Progenitor cell of endocrine pancreas (in vitro differentiated cells): ENCODE measurements at regions not wholly inside any gene's neighbourhood (a gene's known extent, or its start where the extent isn't known, plus 50 kb on each side); places are given as distances from the start of the nearest gene placed in this dataset.
A peak's percentile ranks its signal among the peaks of the same experiment; 100 is the strongest.

Experiments used
- DNase-seq: peaks from one replicate; pipeline ENCODE4 v3.0.0; 2021; ENCODE audit warnings: low spot score; ENCODE audit not compliant: unreplicated experiment
- H3K27ac Mint-ChIP-seq: 2 replicates; pipeline ENCODE4 v1.8.0; 2021; ENCODE audit warnings: mild to moderate bottlenecking, moderate library complexity, mixed read lengths
- H3K27me3 Mint-ChIP-seq: 2 replicates; pipeline ENCODE4 v1.8.0; 2021; ENCODE audit warnings: mixed read lengths
- H3K36me3 Mint-ChIP-seq: 2 replicates; pipeline ENCODE4 v1.8.0; 2022; ENCODE audit warnings: mixed read lengths; ENCODE audit not compliant: insufficient read depth
- H3K4me1 Mint-ChIP-seq: 2 replicates; pipeline ENCODE4 v1.8.0; 2021; ENCODE audit warnings: low read depth, mixed read lengths
- H3K4me3 Mint-ChIP-seq: 2 replicates; pipeline ENCODE4 v1.8.0; 2021; ENCODE audit warnings: low read depth, mild to moderate bottlenecking, moderate library complexity, mixed read lengths
- H3K9me3 Mint-ChIP-seq: 2 replicates; pipeline ENCODE4 v1.8.0; 2021; ENCODE audit warnings: low read depth, mixed read lengths
- CTCF ChIP-seq: fragments of 200-600 bp; sonication (generic); IDR thresholded peaks from one replicate; pipeline ENCODE4 v1.5.0; 2021; ENCODE audit warnings: antibody characterized with exemption, mild to moderate bottlenecking; ENCODE audit not compliant: unreplicated experiment

DNA sequence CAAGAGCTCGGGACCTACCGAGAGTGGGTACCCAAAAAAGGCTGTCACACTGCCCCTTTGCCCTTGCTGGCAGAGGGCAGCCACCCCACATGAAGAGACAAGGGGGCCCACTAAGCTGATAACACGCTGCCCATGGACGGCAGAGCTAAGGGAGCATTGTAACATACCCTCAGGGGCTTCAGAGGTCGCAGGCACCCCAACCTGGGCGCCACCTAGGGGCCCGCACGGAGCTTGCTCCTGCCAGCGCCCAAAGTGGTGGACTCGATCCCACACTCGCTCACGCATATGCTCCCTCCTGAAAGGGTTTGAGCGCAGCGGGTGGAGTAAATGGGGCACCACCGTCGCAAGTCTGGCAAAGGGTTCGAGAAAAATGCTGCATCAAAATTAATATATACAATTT, 975.4 kb downstream of the ZPLD1 start:
- Mint-ChIP-seq H3K4me3 (no peak overlapping the region), H3K27ac (no peak overlapping the region), H3K9me3 (peaks cover 4% of the 10 kb centered on the region), H3K4me1 (no peaks in the 10 kb centered on the region), H3K36me3 (no peaks in the 10 kb centered on the region), H3K27me3 (no peaks in the 10 kb centered on the region)
- DNase-seq: no peak
- TF ChIP-seq CTCF: peak; percentile 27

- Mint-ChIP-seq H3K9me3 (peaks cover 4% of the 10 kb centered on the region), H3K27me3 (no peaks in the 10 kb centered on the region), H3K4me1 (no peaks in the 10 kb centered on the region), H3K36me3 (no peaks in the 10 kb centered on the region), H3K4me3 (no peak overlapping the region), H3K27ac (no peak overlapping the region)
- TF ChIP-seq CTCF: no peak
- DNase-seq: no peak
Measured at GRCh38 chr3:103421460-103421859, 986.6 kb downstream of the ZPLD1 start.

GRCh38 chr3:103437883-103438282, 1003.1 kb downstream of the ZPLD1 start:
- Mint-ChIP-seq H3K36me3 (no peaks in the 10 kb centered on the region), H3K27ac (no peak overlapping the region), H3K9me3 (peaks cover 16% of the 10 kb centered on the region), H3K4me3 (no peak overlapping the region), H3K4me1 (no peaks in the 10 kb centered on the region), H3K27me3 (no peaks in the 10 kb centered on the region)
- DNase-seq: no peak
- TF ChIP-seq CTCF: no peak

DNA sequence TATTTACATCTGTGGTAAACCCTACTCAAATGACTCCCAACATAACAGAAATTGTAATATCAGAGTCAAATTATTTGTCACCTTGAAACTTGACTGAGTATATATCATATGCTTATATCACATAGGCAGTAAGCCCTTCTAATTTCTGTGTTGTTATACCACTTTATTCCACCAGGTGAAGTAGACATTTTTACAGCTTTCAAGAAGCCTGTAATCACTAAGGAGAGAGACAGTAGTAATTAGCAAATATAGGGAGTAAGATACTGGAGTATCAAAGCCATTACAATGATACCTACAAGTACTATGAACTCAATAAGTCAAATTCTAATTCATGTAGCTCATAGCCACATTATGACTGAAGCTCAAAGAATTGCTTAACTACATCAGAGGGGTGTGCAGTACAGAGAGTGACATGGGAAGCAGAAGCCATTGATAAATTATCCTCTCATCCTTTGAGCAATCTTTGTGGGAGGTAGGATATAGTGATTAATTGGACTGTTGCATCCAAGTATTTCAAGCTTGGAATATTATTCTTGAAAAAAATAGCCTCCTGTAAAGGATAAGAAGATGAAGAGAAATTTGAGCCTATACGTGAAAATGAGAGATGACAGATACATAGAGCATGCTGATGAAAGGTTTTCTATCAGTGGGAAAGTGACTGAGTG, 1005.9 kb downstream of the ZPLD1 start:
- Mint-ChIP-seq H3K36me3 (no peaks in the 10 kb centered on the region), H3K4me3 (no peak overlapping the region), H3K4me1 (no peaks in the 10 kb centered on the region), H3K27ac (no peak overlapping the region), H3K9me3 (peaks cover 16% of the 10 kb centered on the region), H3K27me3 (no peaks in the 10 kb centered on the region)
- DNase-seq: no peak
- peak; percentile 49 for TF ChIP-seq CTCF

GRCh38 chr3:103446953-103447629, 1012.3 kb downstream of the ZPLD1 start:
- no peak for DNase-seq
- peaks cover 1% of the 10 kb centered on the region for H3K4me1 Mint-ChIP-seq
- no peaks in the 10 kb centered on the region for H3K9me3 Mint-ChIP-seq
- no peaks in the 10 kb centered on the region for H3K36me3 Mint-ChIP-seq
- H3K4me3 Mint-ChIP-seq: no peak overlapping the region
- no peak overlapping the region for H3K27ac Mint-ChIP-seq
- no peaks in the 10 kb centered on the region for H3K27me3 Mint-ChIP-seq
- no peak for TF ChIP-seq CTCF
